ENCODE measurements at regions not wholly inside any gene's neighbourhood (a gene's known extent, or its start where the extent isn't known, plus 50 kb on each side); places are given as distances from the start of the nearest gene placed in this dataset.

DNA sequence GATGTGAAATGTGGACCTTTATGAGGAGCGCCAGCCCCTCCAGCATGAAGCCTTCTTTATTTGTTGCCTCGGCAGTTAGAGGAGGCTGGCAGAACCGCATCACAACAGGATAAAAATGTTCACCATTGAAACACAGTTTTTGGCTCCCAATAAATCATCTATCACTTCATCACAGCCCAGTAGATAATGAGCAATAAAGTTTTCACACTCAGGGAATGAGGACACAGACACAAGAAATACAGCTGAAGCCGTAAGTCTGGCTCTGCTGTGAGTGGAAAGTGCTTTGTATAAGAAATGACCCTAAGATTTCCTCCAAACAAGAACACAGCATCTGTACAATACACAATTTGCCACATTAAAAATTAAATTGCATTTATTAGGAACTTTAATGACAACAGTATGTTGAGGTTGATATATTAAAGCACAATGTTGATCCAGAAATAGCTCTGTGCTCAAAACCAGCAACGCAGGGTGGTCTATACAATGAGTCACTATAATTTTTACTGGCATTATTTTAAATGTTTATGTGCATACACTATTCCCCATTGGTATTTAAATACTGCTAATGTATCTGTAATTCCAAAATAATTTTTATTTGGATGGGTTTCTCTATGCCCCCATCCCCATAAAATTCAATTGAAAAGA, 301.8 kb upstream of the MGMT start:
- TF ChIP-seq CTCF (IDR thresholded peaks at IDR 0.05) (no peak), POLR2A (IDR thresholded peaks at IDR 0.05) (no peak)
